ENCODE measurements at regions not wholly inside any gene's neighbourhood (a gene's known extent, or its start where the extent isn't known, plus 50 kb on each side); places are given as distances from the start of the nearest gene placed in this dataset.

GRCh38 chr22:49153921-49154320 lies 673.8 kb downstream of the BRD1 start:
- H3K4me3 Mint-ChIP-seq = no peak overlapping the region

DNA sequence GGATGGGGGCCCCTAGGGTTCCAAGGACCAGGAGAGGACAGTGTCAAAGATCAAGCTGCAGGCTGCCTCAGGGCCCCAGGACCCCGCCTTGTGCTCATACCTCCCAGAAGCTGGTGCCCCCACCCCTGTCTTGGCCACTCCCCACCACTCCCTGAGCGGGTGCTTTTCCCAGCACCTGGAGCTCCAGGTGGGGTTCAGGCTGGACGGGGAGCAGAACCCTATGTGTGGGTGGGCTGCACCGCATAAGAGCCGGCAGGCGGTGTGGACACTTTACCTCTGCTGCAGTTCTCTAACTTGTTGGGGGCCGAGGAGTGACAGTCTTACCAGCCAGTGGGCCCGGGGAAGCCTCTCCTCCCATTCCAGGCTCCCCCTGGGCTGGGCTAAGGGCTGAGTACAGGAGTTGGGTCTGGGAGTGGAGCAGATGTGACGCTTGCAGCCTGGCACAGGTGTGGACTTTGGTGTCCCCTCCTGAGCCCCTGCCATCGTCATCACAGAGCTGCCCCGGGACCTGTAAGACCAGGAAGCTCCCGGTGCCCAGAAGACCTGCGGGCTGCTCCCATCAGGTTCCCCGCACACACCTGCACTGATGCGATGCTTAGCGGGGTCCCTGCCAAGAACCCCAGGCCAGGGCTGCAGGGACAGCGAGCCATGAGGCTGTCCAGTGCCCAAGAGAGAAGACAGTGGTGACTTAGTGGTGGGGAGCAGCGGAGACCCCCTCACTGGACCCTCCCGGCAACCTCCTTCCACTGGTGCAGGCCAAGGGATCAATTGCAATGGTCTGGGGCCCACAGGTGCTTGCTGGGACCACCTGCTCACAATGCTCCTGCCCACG lies 674.5 kb downstream of the BRD1 start:
- peaks cover 0 to 3% (median 3%) of the 10 kb centered on the region in 3 donors for H3K9me3 Mint-ChIP-seq
- no peaks in the 10 kb centered on the region for H3K27me3 Mint-ChIP-seq
- H3K4me3 Mint-ChIP-seq = no peak overlapping the region
- H3K4me1 Mint-ChIP-seq = peaks cover 0 to 3% (median 0%) of the 10 kb centered on the region in 3 donors
- no peak overlapping the region for H3K27ac Mint-ChIP-seq
- H3K36me3 Mint-ChIP-seq = no peaks in the 10 kb centered on the region

More at GRCh38 chr22:49153921-49154320, 673.8 kb downstream of the BRD1 start:
- Mint-ChIP-seq H3K27ac (no peak overlapping the region), H3K9me3 (peaks cover 0 to 3% (median 3%) of the 10 kb centered on the region in 3 donors), H3K4me1 (no peaks in the 10 kb centered on the region), H3K27me3 (peaks cover 2% of the 10 kb centered on the region), H3K36me3 (no peaks in the 10 kb centered on the region)

GRCh38 chr22:49152127-49152938 lies 675.3 kb downstream of the BRD1 start:
- Mint-ChIP-seq H3K4me3 (no peak overlapping the region), H3K36me3 (no peaks in the 10 kb centered on the region), H3K27ac (no peak overlapping the region), H3K9me3 (peaks cover 0 to 3% (median 3%) of the 10 kb centered on the region in 3 donors), H3K27me3 (no peaks in the 10 kb centered on the region), H3K4me1 (peaks cover 0 to 3% (median 0%) of the 10 kb centered on the region in 3 donors)

DNA sequence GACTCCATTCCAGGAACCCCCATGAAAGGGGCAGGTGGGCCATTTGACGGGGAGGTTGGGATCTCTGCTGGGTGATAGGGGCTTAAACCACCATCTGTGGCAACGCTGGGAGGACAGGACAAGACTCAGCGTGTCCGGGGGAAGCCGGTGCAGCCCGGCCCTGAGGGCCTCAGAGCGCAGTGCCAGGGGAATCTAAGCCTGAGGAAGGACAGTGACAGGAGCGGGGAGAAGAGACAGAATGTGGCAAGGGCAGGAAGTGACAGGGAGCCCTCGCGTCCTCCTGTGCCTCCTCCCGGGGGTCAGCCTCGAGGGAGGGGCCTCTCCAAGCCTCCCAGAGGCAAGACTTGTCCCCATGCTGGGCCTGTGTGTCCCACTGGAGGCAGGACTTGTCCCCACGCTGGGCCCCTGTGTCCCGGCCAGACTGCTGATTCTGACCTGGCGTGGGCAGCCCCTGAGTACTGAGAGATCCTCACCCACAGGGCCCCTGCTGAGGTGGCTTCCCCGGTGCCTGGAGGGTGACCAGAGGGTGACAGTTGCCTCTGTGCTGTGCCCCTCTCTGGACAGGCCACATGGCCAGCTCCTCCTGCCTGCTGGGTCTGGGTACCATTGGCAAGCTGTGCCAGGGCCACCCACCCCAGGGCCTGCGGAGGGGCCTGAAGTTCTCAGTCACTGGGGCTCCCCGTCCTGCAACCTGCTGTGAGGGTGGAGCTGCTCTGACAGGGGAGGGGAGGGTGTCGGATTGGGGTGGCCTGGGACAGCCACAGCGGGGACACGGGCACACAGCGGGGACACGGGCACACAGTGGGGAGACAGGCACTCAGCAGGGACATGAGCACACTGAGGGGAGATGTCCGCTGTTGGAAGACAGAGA lies 676.2 kb downstream of the BRD1 start:
- H3K27me3 Mint-ChIP-seq = no peaks in the 10 kb centered on the region
- peaks cover 0 to 3% (median 2%) of the 10 kb centered on the region in 3 donors for H3K9me3 Mint-ChIP-seq
- H3K4me3 Mint-ChIP-seq = no peak overlapping the region
- no peak overlapping the region for H3K27ac Mint-ChIP-seq
- H3K4me1 Mint-ChIP-seq = peaks cover 0 to 3% (median 0%) of the 10 kb centered on the region in 3 donors
- H3K36me3 Mint-ChIP-seq = no peaks in the 10 kb centered on the region

- peaks cover 0 to 3% (median 0%) of the 10 kb centered on the region in 3 donors for H3K4me1 Mint-ChIP-seq
- peaks cover 0 to 2% (median 0%) of the 10 kb centered on the region in 3 donors for H3K9me3 Mint-ChIP-seq
- H3K27me3 Mint-ChIP-seq = no peaks in the 10 kb centered on the region
- H3K27ac Mint-ChIP-seq = no peak overlapping the region
- H3K36me3 Mint-ChIP-seq = no peaks in the 10 kb centered on the region
- H3K4me3 Mint-ChIP-seq = no peak overlapping the region
These were observed 676.9 kb downstream of the BRD1 start for GRCh38 chr22:49150801-49151221.

- Mint-ChIP-seq H3K9me3 (no peaks in the 10 kb centered on the region), H3K27ac (no peak overlapping the region), H3K4me3 (no peak overlapping the region), H3K4me1 (peaks cover 0 to 3% (median 0%) of the 10 kb centered on the region in 3 donors), H3K36me3 (no peaks in the 10 kb centered on the region), H3K27me3 (no peaks in the 10 kb centered on the region)
These were observed 677.7 kb downstream of the BRD1 start for GRCh38 chr22:49149721-49150608.

- Mint-ChIP-seq H3K4me3 (no peak overlapping the region), H3K36me3 (no peaks in the 10 kb centered on the region), H3K27ac (no peak overlapping the region), H3K4me1 (peaks cover 0 to 3% (median 0%) of the 10 kb centered on the region in 3 donors), H3K9me3 (peaks cover 0 to 5% (median 0%) of the 10 kb centered on the region in 3 donors), H3K27me3 (no peaks in the 10 kb centered on the region)
These were observed 678.7 kb downstream of the BRD1 start for GRCh38 chr22:49148895-49149418.

- Mint-ChIP-seq H3K27me3 (no peaks in the 10 kb centered on the region), H3K4me3 (no peak overlapping the region), H3K9me3 (peaks cover 0 to 8% (median 0%) of the 10 kb centered on the region in 3 donors), H3K36me3 (no peaks in the 10 kb centered on the region), H3K27ac (no peak overlapping the region), H3K4me1 (peaks cover 0 to 3% (median 0%) of the 10 kb centered on the region in 3 donors)
These were observed 680.0 kb downstream of the BRD1 start for GRCh38 chr22:49147617-49148175.

DNA sequence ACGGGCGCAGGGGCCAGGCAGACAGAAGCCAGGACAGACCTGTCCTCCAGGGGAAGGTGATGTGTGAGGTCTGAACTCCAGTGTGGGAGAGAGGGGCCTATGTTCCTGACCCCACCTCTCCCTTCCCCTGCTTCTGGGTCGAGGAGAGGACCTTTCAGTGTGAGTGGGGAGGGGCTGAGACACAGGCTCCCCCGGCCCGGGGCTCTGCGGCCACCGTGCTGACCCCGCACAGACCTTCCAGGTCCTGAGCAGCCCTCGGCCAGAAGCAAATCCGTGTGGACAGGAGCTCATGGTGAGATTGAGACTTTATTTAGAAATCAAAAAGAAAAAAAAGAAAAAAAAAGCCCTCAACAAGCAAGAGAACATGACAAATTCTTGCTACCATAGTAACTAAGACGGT lies 680.5 kb downstream of the BRD1 start:
- Mint-ChIP-seq H3K36me3 (no peaks in the 10 kb centered on the region), H3K27ac (no peak overlapping the region), H3K9me3 (peaks cover 0 to 8% (median 0%) of the 10 kb centered on the region in 3 donors), H3K4me3 (no peak overlapping the region), H3K4me1 (peaks cover 0 to 3% (median 0%) of the 10 kb centered on the region in 3 donors), H3K27me3 (no peaks in the 10 kb centered on the region)

DNA sequence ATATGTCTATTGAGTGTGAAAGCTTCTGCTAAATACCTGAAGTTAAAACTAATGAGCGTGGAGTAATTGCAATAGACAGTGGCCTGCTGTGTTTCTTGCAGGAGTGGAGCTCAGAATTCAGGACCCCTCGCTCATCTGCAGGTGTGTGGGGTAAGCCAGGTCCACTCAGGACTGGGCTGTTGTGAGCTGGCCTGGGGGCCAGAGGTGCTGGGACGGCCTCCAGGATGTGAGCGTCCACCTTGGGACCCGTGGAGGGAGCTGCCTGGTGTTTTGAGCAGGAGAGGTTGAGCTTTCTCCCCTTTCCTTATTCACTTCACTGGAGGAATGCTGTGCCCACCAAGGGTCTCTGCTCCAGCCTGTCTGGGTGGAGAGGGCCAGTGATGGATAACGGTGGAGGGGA lies 681.2 kb downstream of the BRD1 start:
- H3K4me3 Mint-ChIP-seq = no peak overlapping the region
- H3K4me1 Mint-ChIP-seq = peaks cover 0 to 3% (median 0%) of the 10 kb centered on the region in 3 donors
- no peaks in the 10 kb centered on the region for H3K36me3 Mint-ChIP-seq
- H3K27ac Mint-ChIP-seq = no peak overlapping the region
- H3K27me3 Mint-ChIP-seq = no peaks in the 10 kb centered on the region
- H3K9me3 Mint-ChIP-seq = peaks cover 0 to 8% (median 0%) of the 10 kb centered on the region in 3 donors

DNA sequence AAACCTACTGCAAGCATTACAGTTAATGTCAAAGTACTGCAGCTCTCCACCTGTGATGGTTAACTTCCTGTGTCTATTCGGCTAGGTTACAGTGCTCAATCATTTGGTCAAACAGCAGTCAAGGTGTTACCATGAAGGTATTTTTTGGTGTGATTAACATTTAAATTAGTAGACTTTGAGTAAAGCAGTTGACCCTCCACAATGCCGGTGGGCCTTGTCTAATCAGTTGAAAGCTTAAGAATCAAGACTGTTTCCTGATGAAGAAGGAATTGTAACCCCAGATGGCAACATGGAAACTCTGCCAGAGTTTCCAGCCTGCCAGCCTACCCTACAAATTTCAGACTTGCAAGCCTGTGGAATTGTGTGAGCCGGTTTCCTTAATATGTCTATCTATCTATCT lies 683.9 kb downstream of the BRD1 start:
- Mint-ChIP-seq H3K4me1 (peaks cover 0 to 2% (median 0%) of the 10 kb centered on the region in 3 donors), H3K27me3 (no peaks in the 10 kb centered on the region), H3K4me3 (no peak overlapping the region), H3K9me3 (peaks cover 0 to 8% (median 0%) of the 10 kb centered on the region in 3 donors), H3K36me3 (no peaks in the 10 kb centered on the region), H3K27ac (no peak overlapping the region)

DNA sequence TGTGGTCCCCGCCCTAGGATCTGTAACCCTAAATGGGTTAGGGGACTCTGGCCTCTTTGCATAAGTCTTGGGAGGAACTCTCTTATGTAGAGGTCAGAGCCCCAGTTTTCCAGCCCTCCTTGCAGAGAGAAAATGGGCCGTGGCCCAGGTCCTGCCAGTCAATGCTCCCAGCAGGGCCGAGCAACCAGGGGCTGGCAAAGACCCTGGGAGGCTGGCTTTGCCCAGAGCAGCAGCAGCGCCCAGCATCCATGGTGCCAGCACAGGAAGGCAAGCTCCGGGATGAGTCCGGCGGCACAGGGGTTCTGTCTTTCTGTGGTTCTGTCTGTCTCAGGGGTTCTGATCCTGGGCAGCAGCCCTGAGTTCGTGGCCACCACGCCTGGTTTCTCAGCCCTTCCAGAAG lies 684.8 kb downstream of the BRD1 start:
- no peak overlapping the region for H3K4me3 Mint-ChIP-seq

DNA sequence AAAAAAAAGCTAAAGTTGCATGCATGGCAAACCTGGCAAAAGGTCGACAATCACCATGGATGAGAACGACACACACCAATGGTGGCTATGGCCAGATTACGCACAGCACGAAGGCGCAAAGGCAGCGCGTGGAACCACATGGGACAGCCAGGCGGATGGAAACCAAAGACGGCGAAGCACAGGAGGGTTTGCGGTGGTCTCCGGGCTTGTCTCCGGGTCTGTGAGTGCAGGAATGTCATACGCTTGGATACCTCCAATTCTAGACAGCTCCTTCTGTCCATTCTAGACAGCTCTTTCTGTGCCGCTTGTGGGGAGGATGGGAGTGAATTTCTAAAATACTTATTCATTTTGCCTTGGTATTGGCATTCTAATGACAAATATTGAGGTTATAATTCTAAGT lies 685.4 kb downstream of the BRD1 start:
- H3K27me3 Mint-ChIP-seq = no peaks in the 10 kb centered on the region
- no peak overlapping the region for H3K27ac Mint-ChIP-seq
- no peak overlapping the region for H3K4me3 Mint-ChIP-seq
- H3K9me3 Mint-ChIP-seq = peaks cover 0 to 8% (median 3%) of the 10 kb centered on the region in 3 donors
- no peaks in the 10 kb centered on the region for H3K4me1 Mint-ChIP-seq
- no peaks in the 10 kb centered on the region for H3K36me3 Mint-ChIP-seq

More for the DNA sequence above, 684.8 kb downstream of the BRD1 start:
- Mint-ChIP-seq H3K4me1 (no peaks in the 10 kb centered on the region), H3K27ac (no peak overlapping the region), H3K9me3 (peaks cover 0 to 8% (median 3%) of the 10 kb centered on the region in 3 donors), H3K36me3 (no peaks in the 10 kb centered on the region), H3K27me3 (no peaks in the 10 kb centered on the region)
